HEK293T (cell line): ENCODE measurements at regions not wholly inside any gene's neighbourhood (a gene's known extent, or its start where the extent isn't known, plus 50 kb on each side); places are given as distances from the start of the nearest gene placed in this dataset.

ENCODE experiments used
- CTCF ChIA-PET: fragments of 350-600 bp; formaldehyde crosslinking; extraction: SDS; loops from one replicate; lab custom pipeline; 2021; ENCODE audit warnings: antibody characterized with exemption, inconsistent platforms; lab: Yijun Ruan, JAX
- POLR2A ChIA-PET: fragments of 350-600 bp; formaldehyde crosslinking; extraction: SDS; loops from one replicate; lab custom pipeline; 2020; ENCODE audit warnings: antibody characterized with exemption, inconsistent platforms; lab: Yijun Ruan, JAX
- DNase-seq: peaks from one replicate; pipeline ENCODE4 v3.0.0; 2012; ENCODE audit warnings: mixed read lengths; ENCODE audit errors: extremely low spot score
- ARNT ChIP-seq: fragments of 450-650 bp; IDR thresholded peaks from 2 replicates; pipeline ENCODE4 v1.6.1; 2017; ENCODE audit warnings: mild to moderate bottlenecking
- BHLHE40 ChIP-seq: fragments of 450-650 bp; IDR thresholded peaks from 2 replicates; pipeline ENCODE4 v1.6.1; 2016; ENCODE audit warnings: mild to moderate bottlenecking, moderate library complexity, borderline replicate concordance
- CTBP1 ChIP-seq: fragments of 450-650 bp; IDR thresholded peaks from 2 replicates; pipeline ENCODE4 v1.6.1; 2016; ENCODE audit warnings: borderline replicate concordance
- ELF4 ChIP-seq: fragments of 450-650 bp; IDR thresholded peaks from 2 replicates; pipeline ENCODE4 v1.6.1; 2017; ENCODE audit warnings: antibody characterized with exemption
- FOXA1 ChIP-seq: fragments of 450-650 bp; IDR thresholded peaks from 2 replicates; pipeline ENCODE4 v1.6.1; 2016; ENCODE audit warnings: mild to moderate bottlenecking
- FOXK2 ChIP-seq: fragments of 450-650 bp; IDR thresholded peaks from 2 replicates; pipeline ENCODE4 v1.6.1; 2016; ENCODE audit warnings: mild to moderate bottlenecking
- FOXM1 ChIP-seq: fragments of 450-650 bp; IDR thresholded peaks from 2 replicates; pipeline ENCODE4 v1.6.1; 2017; ENCODE audit warnings: mild to moderate bottlenecking, borderline replicate concordance
- HDGF ChIP-seq: fragments of 450-650 bp; IDR thresholded peaks from 2 replicates; pipeline ENCODE4 v1.6.1; 2017; ENCODE audit warnings: antibody characterized with exemption, borderline replicate concordance
- L3MBTL2 ChIP-seq: fragments of 450-650 bp; conservative IDR thresholded peaks from 2 replicates; pipeline ENCODE4 v1.6.1; 2016; ENCODE audit warnings: mild to moderate bottlenecking
- LEF1 ChIP-seq: fragments of 450-650 bp; IDR thresholded peaks from 2 replicates; pipeline ENCODE4 v1.6.1; 2017; ENCODE audit warnings: mild to moderate bottlenecking, borderline replicate concordance
- NFRKB ChIP-seq: fragments of 450-650 bp; IDR thresholded peaks from 2 replicates; pipeline ENCODE4 v1.6.1; 2016; ENCODE audit warnings: mild to moderate bottlenecking, moderate library complexity
- PKNOX1 ChIP-seq: fragments of 450-650 bp; IDR thresholded peaks from 2 replicates; pipeline ENCODE4 v1.6.1; 2016
- SP1 ChIP-seq: fragments of 450-650 bp; IDR thresholded peaks from 2 replicates; pipeline ENCODE4 v1.6.1; 2017
- SUZ12 ChIP-seq: fragments of 450-650 bp; IDR thresholded peaks from 2 replicates; pipeline ENCODE4 v1.6.1; 2016; ENCODE audit warnings: mild to moderate bottlenecking
- TARDBP ChIP-seq: fragments of 450-650 bp; IDR thresholded peaks from 2 replicates; pipeline ENCODE4 v1.6.1; 2016
- ZNF384 ChIP-seq: fragments of 450-650 bp; IDR thresholded peaks from 2 replicates; pipeline ENCODE4 v1.6.1; 2016

- DNase-seq, result peak; percentile 46
- POLR2A ChIA-PET, result no interaction called here
- CTCF ChIA-PET, result interaction anchor here (0.7 to 1.0 kb wide), 3 partner anchors 9 to 17 kb away, joined by 3 to 4 read pairs (median 3); no protein-coding TSS in a partner anchor
- no peak for TF ChIP-seq L3MBTL2
- no peak for TF ChIP-seq PKNOX1
- TF ChIP-seq TARDBP, result no peak
- TF ChIP-seq NFRKB, result no peak
- no peak for TF ChIP-seq LEF1
- TF ChIP-seq CTBP1, result no peak
- no peak for TF ChIP-seq ARNT
- TF ChIP-seq ELF4, result no peak
- no peak for TF ChIP-seq FOXA1
- TF ChIP-seq HDGF, result no peak
- no peak for TF ChIP-seq ZNF384
- no peak for TF ChIP-seq SP1
These were observed 133.5 kb upstream of the PRSS58 start for GRCh38 chr7:142391191-142391992.

GRCh38 chr7:142389544-142389943 is 131.7 kb upstream of the PRSS58 start:
- ChIA-PET CTCF (no interaction called here), POLR2A (no interaction called here)
- no peak for DNase-seq
- TF ChIP-seq FOXA1, result no peak
- TF ChIP-seq HDGF, result no peak
- TF ChIP-seq ARNT, result no peak
- TF ChIP-seq L3MBTL2, result no peak
- no peak for TF ChIP-seq FOXM1
- no peak for TF ChIP-seq NFRKB
- TF ChIP-seq SP1, result no peak
- no peak for TF ChIP-seq ELF4
- TF ChIP-seq SUZ12, result no peak
- no peak for TF ChIP-seq CTBP1
- no peak for TF ChIP-seq TARDBP
- TF ChIP-seq BHLHE40, result no peak
- no peak for TF ChIP-seq PKNOX1
- TF ChIP-seq FOXK2, result no peak
- no peak for TF ChIP-seq ZNF384
- no peak for TF ChIP-seq LEF1

- CTCF ChIA-PET, result interaction anchor here (1.0 to 2.0 kb wide), 4 partner anchors 10 to 172 kb away, joined by 3 to 13 read pairs (median 4); no protein-coding TSS in a partner anchor
- DNase-seq, result peak; percentile 57
- POLR2A ChIA-PET, result no interaction called here
These were observed 127.9 kb upstream of the PRSS58 start for GRCh38 chr7:142385491-142386340.

DNA sequence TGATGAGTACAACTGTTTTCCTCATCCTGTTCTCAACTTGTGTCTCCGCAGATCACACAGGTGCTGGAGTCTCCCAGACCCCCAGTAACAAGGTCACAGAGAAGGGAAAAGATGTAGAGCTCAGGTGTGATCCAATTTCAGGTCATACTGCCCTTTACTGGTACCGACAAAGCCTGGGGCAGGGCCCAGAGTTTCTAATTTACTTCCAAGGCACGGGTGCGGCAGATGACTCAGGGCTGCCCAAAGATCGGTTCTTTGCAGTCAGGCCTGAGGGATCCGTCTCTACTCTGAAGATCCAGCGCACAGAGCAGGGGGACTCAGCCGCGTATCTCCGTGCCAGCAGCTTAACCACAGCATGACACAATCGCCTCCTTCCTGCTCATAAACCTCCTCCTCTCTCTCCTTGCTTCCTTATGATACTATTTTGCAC is 126.7 kb upstream of the PRSS58 start:
- POLR2A ChIA-PET, result no interaction called here
- DNase-seq, result no peak
- CTCF ChIA-PET, result interaction anchor here (1.1 kb wide), 1 partner anchor 131 kb away, joined by 3 read pairs; no protein-coding TSS in a partner anchor
- TF ChIP-seq ELF4 (no peak), ZNF384 (no peak), CTBP1 (no peak), LEF1 (no peak), TARDBP (no peak)

More at GRCh38 chr7:142385491-142386340, 127.9 kb upstream of the PRSS58 start:
- TF ChIP-seq HDGF, result no peak
- no peak for TF ChIP-seq FOXK2
- no peak for TF ChIP-seq BHLHE40
- TF ChIP-seq ARNT, result no peak
- no peak for TF ChIP-seq FOXM1
- TF ChIP-seq SP1, result no peak
- no peak for TF ChIP-seq CTBP1
- TF ChIP-seq ZNF384, result no peak
- TF ChIP-seq ELF4, result no peak
- TF ChIP-seq TARDBP, result no peak
- TF ChIP-seq LEF1, result no peak
- no peak for TF ChIP-seq FOXA1
- no peak for TF ChIP-seq L3MBTL2
- no peak for TF ChIP-seq NFRKB

- TF ChIP-seq ARNT (no peak), LEF1 (no peak), FOXK2 (no peak), NFRKB (no peak), L3MBTL2 (no peak), SP1 (no peak), FOXA1 (no peak), SUZ12 (no peak), HDGF (no peak), TARDBP (no peak)
- ChIA-PET CTCF (no interaction called here), POLR2A (no interaction called here)
- DNase-seq, result no peak
These were observed 126.1 kb upstream of the PRSS58 start for GRCh38 chr7:142383841-142384492.
